ENCODE measurements at regions not wholly inside any gene's neighbourhood (a gene's known extent, or its start where the extent isn't known, plus 50 kb on each side); places are given as distances from the start of the nearest gene placed in this dataset.

DNA sequence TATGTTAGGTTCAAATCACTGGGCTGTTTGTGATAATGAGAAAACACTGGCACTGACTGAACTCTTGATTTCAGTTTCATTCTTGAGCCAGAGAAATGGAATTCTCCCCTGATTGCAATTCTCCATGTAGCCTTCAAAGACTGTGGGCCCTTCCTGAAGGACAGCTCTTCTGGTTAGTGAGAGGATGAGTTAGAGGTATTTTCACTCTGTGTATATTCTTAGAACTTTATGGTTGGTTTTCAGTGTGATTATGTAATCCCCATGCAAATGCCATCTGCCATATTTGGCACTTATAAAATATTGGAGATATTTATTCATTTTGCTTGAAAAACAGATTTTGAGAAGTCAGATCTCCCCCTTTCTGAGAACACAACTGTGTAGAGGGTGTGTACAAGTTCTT is 323.7 kb downstream of the SLC4A3 start:
- TF ChIP-seq, protein P1, sequence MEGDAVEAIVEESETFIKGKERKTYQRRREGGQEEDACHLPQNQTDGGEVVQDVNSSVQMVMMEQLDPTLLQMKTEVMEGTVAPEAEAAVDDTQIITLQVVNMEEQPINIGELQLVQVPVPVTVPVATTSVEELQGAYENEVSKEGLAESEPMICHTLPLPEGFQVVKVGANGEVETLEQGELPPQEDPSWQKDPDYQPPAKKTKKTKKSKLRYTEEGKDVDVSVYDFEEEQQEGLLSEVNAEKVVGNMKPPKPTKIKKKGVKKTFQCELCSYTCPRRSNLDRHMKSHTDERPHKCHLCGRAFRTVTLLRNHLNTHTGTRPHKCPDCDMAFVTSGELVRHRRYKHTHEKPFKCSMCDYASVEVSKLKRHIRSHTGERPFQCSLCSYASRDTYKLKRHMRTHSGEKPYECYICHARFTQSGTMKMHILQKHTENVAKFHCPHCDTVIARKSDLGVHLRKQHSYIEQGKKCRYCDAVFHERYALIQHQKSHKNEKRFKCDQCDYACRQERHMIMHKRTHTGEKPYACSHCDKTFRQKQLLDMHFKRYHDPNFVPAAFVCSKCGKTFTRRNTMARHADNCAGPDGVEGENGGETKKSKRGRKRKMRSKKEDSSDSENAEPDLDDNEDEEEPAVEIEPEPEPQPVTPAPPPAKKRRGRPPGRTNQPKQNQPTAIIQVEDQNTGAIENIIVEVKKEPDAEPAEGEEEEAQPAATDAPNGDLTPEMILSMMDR (IDR thresholded peaks at IDR 0.05): no peak
- TF ChIP-seq POLR2A (IDR thresholded peaks at IDR 0.05): no peak
